Inflammatory macrophage (primary cell): ENCODE measurements at regions not wholly inside any gene's neighbourhood (a gene's known extent, or its start where the extent isn't known, plus 50 kb on each side); places are given as distances from the start of the nearest gene placed in this dataset.
A peak's percentile ranks its signal among the peaks of the same experiment; 100 is the strongest.

Experiments
- DNase-seq, 2 donors: peaks; one replicate each; pipeline ENCODE4 v3.0.0-alpha.2; 2020 to 2022

DNA sequence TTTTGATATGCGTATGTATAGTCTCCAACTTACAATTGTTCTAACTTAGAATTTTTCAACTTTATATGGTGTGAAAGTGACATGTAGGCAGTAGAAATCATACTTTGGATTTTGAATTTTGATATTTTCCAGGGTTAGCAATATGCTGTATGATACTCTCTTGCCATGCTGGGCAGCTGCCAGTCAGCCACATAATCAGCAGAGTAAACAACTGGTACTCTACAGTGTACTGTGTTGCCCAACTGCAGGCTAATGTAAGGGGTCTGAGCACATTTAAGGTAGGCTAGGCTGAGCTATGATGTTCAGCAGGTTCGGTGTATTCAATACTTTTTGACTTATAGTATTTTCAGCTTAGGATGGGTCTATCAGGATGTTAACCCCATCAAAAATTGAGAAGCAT, 52.0 kb upstream of the RYK start:
- no peak for DNase-seq

DNA sequence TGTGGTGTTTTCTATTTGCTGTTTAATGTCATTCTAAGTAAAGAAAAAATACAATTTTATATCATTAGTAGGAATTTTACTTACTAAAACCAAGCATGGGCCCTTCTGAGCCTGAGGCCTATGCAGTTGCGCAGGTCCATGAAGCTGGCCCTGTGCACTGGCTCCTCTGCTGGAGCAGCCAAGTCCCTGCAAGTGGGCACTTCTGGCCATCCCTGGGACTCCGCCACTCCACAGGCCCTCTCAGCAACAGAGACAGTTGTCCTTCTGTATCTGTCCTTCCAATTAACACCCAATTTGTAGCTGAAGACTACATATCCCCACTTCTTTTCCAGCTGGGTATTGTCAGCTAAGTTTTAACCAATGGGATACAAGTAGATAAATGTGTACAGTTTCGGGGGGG, 49.9 kb upstream of the RYK start:
- DNase-seq = peak in 1 of 2 donors; percentile 19
